HFF-Myc (cell line): ENCODE measurements at regions not wholly inside any gene's neighbourhood (a gene's known extent, or its start where the extent isn't known, plus 50 kb on each side); places are given as distances from the start of the nearest gene placed in this dataset.

Experiments used
- DNase-seq: peaks from one replicate; pipeline ENCODE4 v3.0.0-alpha.2; 2011; ENCODE audit warnings: low read depth; ENCODE audit errors: extremely low read depth
- H3K4me3 ChIP-seq: replicated peaks from 2 replicates; pipeline ENCODE4 v1.5.1; 2011; ENCODE audit warnings: low read depth, mild to moderate bottlenecking, control low read depth, low read length
- CTCF ChIP-seq: IDR thresholded peaks from 2 replicates; pipeline ENCODE4 v1.5.1; 2012; ENCODE audit warnings: mild to moderate bottlenecking, low read depth, low read length, control low read depth; ENCODE audit errors: missing control alignments

DNA sequence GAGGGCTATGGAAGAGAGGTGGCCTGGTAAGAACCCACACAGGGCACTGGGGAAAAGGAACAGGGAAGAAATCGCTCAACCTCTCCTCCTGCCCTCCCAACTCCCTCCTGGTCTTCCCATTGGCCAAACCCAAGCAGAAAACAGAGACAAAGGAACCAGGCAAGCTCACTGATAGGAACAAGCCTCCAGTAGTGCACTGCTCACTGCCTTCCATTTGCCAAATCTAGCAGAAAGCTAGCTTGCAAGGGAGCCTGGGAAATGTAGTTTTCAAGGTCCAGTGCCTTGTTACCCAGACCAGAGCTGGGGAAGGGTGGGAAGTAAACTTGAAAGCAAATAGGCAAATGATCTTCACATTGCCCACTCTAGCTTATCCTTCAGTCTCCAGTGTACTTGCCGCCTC lies 556.1 kb upstream of the AUTS2 start:
- no peak overlapping the region for H3K4me3 ChIP-seq
- no peak for DNase-seq
- no peak for TF ChIP-seq CTCF

DNA sequence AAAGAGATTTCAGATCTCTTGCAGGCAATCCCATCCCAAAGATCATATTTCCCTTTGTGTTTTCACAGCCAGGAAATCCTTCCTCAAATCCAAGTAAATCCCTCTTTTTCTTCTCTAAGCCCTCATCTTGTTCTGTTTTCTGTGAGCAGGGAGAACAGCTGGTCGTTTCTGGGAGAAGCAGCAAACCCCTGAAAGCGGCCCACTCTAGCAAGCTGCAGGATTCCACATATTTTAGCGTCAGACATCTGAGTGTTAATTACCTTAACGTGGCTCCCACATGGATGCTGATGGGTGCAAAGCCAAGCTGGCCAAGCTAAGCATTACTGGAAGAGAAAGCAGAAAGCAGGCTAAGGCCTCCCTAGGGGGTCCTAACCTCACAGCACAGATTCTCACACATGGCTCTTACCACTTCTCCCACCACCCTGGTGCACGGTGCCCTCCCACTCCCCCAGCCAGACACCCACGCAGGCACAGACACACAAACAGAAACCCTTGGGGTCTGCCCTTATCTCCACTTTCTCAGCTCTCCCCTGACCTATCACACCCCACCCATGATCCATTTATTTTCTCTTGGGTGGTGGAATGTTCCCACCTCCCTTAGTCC lies 551.0 kb upstream of the AUTS2 start:
- no peak for DNase-seq
- no peak for TF ChIP-seq CTCF
- no peak overlapping the region for H3K4me3 ChIP-seq

DNA sequence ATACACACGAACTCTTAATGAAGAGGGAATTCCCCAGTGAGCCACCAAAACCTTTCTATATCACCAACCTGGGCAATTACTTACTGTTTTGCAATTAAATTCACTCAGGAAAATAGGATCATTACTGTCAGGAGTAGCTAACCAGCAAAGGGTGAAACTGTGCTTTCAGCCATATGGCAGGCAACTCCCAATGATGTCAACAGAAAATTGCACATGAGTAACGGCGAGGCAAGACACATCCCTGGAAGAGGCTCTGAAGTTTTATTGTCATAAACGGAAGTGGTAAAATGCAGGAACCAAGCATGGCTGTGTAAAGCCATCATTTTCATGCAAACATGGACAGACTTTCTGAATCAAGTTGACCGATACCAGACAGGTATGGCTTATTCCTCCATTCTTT lies 548.9 kb upstream of the AUTS2 start:
- H3K4me3 ChIP-seq, result no peak overlapping the region
- no peak for DNase-seq
- TF ChIP-seq CTCF, result no peak

DNA sequence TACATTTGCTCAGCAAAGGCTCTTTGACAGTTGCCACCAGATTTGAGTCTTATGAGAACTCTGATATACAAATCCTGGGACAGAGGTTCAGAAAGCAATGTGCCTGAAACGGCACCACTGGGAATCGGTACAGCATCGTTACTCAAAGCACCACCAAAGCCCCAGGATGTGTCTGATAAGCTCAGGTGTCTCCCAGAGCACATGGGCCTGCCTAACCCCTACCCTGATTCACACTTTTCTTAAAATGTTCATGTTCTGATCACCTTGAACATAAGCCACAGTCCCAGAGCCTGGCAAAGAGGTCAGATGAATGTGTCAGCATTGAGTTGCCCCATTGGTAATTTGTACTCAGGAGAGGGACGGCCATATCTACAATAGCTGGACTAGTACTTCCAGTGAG lies 545.8 kb upstream of the AUTS2 start:
- no peak for DNase-seq
- TF ChIP-seq CTCF, result no peak

DNA sequence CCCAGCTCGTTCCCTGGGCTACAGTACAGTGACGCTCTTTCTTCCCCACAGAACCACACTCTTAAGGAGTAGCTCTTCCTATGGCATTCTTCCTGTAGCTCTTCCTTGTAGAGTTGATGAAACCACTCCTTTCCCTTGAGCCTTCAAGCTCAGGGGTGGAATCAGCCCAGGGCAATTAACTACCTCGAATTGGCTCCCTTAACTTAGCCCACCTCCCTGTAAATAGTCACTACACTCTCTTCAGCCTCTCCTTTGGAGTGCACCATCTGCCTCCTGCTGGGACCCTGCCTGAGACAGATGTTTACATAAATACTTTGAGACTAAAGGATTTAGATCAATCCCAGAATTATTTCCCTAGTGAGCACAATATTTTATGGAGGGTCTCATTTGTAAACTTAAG lies 537.8 kb upstream of the AUTS2 start:
- no peak for DNase-seq
- TF ChIP-seq CTCF, result no peak
- no peak overlapping the region for H3K4me3 ChIP-seq

More for the DNA sequence above, 545.8 kb upstream of the AUTS2 start:
- H3K4me3 ChIP-seq, result no peak overlapping the region

DNA sequence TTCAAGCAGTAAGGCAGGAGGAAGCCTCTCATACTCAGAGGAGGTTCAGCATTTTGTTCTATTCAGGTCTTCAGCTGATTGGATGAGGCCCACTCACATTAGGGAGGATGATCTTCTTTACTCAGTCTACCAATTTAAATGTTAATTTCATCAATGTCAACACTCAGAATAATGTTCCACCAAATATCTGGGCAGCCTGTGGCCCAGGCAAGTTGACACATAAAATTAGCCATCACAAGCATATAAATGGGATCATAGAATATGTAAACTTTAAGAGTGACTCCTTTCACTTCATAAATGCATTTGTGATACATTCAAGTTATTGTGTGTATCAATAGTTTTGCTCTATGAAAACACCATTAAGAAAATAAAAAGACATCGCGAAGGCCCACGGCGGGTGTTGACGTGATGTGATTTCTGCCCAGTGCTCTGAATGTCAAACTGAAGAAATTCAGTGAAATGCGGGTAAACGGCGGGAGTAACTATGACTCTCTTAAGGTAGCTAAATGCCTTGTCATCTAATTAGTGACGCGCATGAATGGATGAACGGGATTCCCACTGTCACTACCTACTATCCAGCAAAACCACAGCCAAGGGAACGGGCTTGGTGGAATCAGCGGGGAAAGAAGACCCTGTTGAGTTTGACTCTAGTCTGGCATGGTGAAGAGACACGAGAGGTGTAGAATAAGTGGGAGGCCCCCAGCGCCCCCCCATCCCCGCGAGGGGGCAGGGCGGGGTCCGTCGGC lies 536.1 kb upstream of the AUTS2 start:
- TF ChIP-seq CTCF, result no peak
- DNase-seq, result peak; percentile 2
- no peak overlapping the region for H3K4me3 ChIP-seq

GRCh38 chr7:69067397-69067796 lies 530.9 kb upstream of the AUTS2 start:
- no peak for TF ChIP-seq CTCF
- no peak overlapping the region for H3K4me3 ChIP-seq
- DNase-seq, result no peak
